ENCODE measurements at regions not wholly inside any gene's neighbourhood (a gene's known extent, or its start where the extent isn't known, plus 50 kb on each side); places are given as distances from the start of the nearest gene placed in this dataset.

- Histone ChIP-seq H3K27ac (no peak overlapping the region), H3K27me3 (no peaks in the 10 kb centered on the region), H3K4me1 (no peaks in the 10 kb centered on the region), H3K9me3 (no peaks in the 10 kb centered on the region), H3K4me3 (no peak overlapping the region), H3K36me3 (no peaks in the 10 kb centered on the region)
- ATAC-seq (no peak), DNase-seq (no peak)
- TF ChIP-seq CTCF (IDR thresholded peaks at IDR 0.05): no peak
- intact Hi-C loops (cut with DNase I): no loop called here
These were observed 55.6 kb downstream of the PBDC1 start for GRCh38 chrX:76228499-76228898.

GRCh38 chrX:76248901-76249300 lies 76.0 kb downstream of the PBDC1 start:
- H3K27ac ChIP-seq: no peak overlapping the region
- no peaks in the 10 kb centered on the region for H3K36me3 ChIP-seq
- ATAC-seq (no peak), DNase-seq (no peak)
- TF ChIP-seq CTCF (IDR thresholded peaks at IDR 0.05): no peak
- no peaks in the 10 kb centered on the region for H3K27me3 ChIP-seq
- intact Hi-C loops (cut with DNase I): no loop called here
- no peak overlapping the region for H3K4me3 ChIP-seq
- no peaks in the 10 kb centered on the region for H3K9me3 ChIP-seq
- H3K4me1 ChIP-seq: no peaks in the 10 kb centered on the region

GRCh38 chrX:76253432-76253831 lies 80.6 kb downstream of the PBDC1 start:
- intact Hi-C loops (cut with DNase I): no loop called here
- Histone ChIP-seq H3K9me3 (no peaks in the 10 kb centered on the region), H3K27me3 (no peaks in the 10 kb centered on the region), H3K27ac (no peak overlapping the region), H3K4me1 (no peaks in the 10 kb centered on the region), H3K36me3 (no peaks in the 10 kb centered on the region), H3K4me3 (no peak overlapping the region)
- DNase-seq (no peak), ATAC-seq (peak; percentile 82)
- peak; percentile 50 for TF ChIP-seq CTCF (IDR thresholded peaks at IDR 0.05)

- Histone ChIP-seq H3K36me3 (no peaks in the 10 kb centered on the region), H3K27me3 (no peaks in the 10 kb centered on the region), H3K9me3 (no peaks in the 10 kb centered on the region), H3K4me1 (no peaks in the 10 kb centered on the region), H3K27ac (no peak overlapping the region), H3K4me3 (no peak overlapping the region)
- peak; percentile 54 for TF ChIP-seq CTCF (IDR thresholded peaks at IDR 0.05)
- intact Hi-C loops (cut with DNase I): no loop called here
- ATAC-seq (peak; percentile 63), DNase-seq (no peak)
These were observed 106.1 kb downstream of the PBDC1 start for GRCh38 chrX:76279007-76279406.
